H1 (cell line): ENCODE measurements at regions not wholly inside any gene's neighbourhood (a gene's known extent, or its start where the extent isn't known, plus 50 kb on each side); places are given as distances from the start of the nearest gene placed in this dataset.

ENCODE experiments used
- KDM1A ChIP-seq: fragments of 200-600, 300-600 bp; sonication (generic); IDR thresholded peaks from 2 replicates; pipeline ENCODE4 v1.7.1; 2016; ENCODE audit warnings: mild to moderate bottlenecking, low read length, borderline replicate concordance
- MAFK ChIP-seq: IDR thresholded peaks from 2 replicates; pipeline ENCODE4 v1.6.1; 2012; ENCODE audit warnings: low read depth, mild to moderate bottlenecking, improper control_type of control experiment, low read length
- POLR2A ChIP-seq, 2 experiments: IDR thresholded peaks; 1 replicate in 1 of 2; 2 replicates in 1 of 2; pipeline ENCODE4 v1.6.1; 2011; ENCODE audit warnings: low read depth in 2 of 2, low read length in 2 of 2, mild to moderate bottlenecking in 2 of 2; ENCODE audit errors: control extremely low read depth in 1 of 2
- TEAD4 ChIP-seq: IDR thresholded peaks from 2 replicates; pipeline ENCODE4 v1.6.1; 2012; ENCODE audit warnings: low read depth, low read length, inconsistent platforms, mixed read lengths
- TF ChIP-seq, protein P1 (sequence below): IDR thresholded peaks from 2 replicates; pipeline ENCODE4 v1.6.1; 2011; ENCODE audit warnings: low read length, improper control_type of control experiment

DNA sequence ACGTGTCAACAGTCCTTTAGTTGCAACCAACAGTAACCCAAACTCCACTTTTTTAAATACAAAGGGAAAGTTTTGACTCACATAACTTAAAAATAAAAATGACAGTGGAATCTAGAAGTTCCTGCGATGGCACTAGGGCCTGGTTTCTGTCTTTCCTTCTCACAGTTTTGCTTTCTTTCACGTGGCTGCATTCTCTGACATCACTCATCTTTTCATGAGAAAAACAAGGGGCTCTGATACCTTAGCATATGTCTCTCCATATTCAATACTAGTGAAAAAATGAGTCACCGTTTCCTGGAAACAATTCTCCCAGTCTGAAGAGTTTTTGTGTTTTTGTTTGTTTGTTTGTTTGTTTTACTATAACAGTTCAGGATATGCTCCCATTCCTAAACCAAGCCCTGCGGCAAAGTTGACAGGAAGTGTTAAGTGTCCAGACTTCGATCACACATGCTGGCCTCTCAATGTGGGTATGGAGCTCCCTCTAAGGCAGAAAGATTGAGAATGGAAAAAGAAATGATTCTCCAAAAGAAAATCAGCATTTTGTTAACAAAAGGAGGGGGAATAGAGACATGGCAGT, 483.3 kb downstream of the TTLL7 start (continued):
- TF ChIP-seq, protein P1, sequence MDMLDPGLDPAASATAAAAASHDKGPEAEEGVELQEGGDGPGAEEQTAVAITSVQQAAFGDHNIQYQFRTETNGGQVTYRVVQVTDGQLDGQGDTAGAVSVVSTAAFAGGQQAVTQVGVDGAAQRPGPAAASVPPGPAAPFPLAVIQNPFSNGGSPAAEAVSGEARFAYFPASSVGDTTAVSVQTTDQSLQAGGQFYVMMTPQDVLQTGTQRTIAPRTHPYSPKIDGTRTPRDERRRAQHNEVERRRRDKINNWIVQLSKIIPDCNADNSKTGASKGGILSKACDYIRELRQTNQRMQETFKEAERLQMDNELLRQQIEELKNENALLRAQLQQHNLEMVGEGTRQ, result no peak
- TF ChIP-seq MAFK (no peak), KDM1A (no peak), TEAD4 (no peak), POLR2A (IDR thresholded peaks at IDR 0.05; ENCODE audit: control extremely low read depth in 1 of 2, low read depth in 2 of 2, low read length in 2 of 2) (no peak)
